HG03520 (cell line): ENCODE measurements at regions not wholly inside any gene's neighbourhood (a gene's known extent, or its start where the extent isn't known, plus 50 kb on each side); places are given as distances from the start of the nearest gene placed in this dataset.
"Not testable (repeated sequence)": the region's sequence is repeated elsewhere in the genome, so short reads cannot be mapped to it uniquely, and the experiment has no call there.

Experiments
- ATAC-seq: cut with Tn5 transposase; IDR thresholded peaks from one replicate; pipeline ENCODE4 v1.9.1; 2021; ENCODE audit warnings: mild to moderate bottlenecking, moderate library complexity; ENCODE audit not compliant: unreplicated experiment

DNA sequence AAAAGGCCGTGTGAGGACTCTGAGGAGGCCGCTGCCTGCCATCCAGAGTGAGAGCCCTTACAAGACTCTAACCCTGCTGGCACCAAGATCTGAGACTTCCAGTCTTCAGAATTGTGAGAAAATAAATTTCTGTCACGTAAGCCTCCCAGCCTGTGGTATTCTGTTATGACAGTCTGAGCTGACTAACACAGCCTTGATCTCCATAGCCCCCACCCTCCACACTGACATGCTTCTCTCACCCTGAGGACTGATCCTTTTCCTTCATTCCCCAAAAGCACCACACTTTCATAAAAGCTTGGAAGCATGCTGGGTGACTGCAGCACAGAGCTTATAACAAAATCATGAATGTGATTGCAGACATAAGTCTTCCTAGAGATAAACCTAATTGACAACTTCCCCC lies 1059.8 kb downstream of the UQCRFS1 start:
- ATAC-seq, result no peak

- ATAC-seq, result no peak
These were observed 1060.8 kb downstream of the UQCRFS1 start for GRCh38 chr19:28152195-28152594.

DNA sequence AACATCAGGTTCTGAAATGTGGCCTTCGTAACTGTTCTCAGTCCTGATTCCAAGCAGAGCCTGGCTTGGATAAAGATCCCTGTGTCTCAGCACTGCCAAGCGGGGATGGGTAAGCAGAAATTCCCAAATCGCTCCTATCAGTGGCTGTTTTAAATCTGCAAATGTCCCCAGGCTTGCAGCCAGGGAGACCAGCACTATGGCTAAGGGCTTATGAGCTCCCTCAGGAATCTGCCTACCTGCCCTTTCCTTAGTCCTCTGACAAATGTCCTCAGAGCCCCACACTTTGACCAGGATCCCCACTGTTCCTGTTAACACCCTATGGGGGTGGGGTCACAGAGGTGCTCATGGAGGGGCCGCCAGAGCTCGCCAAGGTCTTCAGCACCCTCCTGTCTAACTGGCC lies 1062.8 kb downstream of the UQCRFS1 start:
- ATAC-seq, result no peak

- ATAC-seq, result no peak
These were observed 1064.4 kb downstream of the UQCRFS1 start for GRCh38 chr19:28148554-28148953.

GRCh38 chr19:28142258-28142657 lies 1070.7 kb downstream of the UQCRFS1 start:
- no peak for ATAC-seq

- no peak for ATAC-seq
These were observed 1072.8 kb downstream of the UQCRFS1 start for GRCh38 chr19:28140201-28140600.

GRCh38 chr19:28137772-28138171 lies 1075.2 kb downstream of the UQCRFS1 start:
- no peak for ATAC-seq

DNA sequence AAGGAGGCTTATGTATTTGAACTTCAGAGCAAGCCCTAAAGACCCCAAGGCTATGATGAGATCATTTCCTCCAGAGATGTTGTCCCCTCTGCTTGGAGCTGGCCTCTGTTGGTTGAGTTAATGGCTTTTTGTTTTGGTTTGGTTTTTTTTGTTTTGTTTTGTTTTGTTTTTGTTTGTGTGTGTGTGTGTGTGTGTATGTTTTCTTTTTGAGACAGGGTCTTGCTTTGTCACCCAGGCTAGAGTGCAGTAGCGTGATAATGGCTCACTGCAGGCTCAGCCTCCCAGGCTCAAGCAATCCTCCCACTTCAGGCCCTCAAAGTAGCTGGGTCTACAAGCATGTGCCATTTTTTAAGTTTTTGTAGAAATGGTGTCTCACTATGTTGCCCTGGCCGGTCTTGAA lies 1076.2 kb downstream of the UQCRFS1 start:
- ATAC-seq, result no peak

GRCh38 chr19:28135825-28136224 lies 1077.1 kb downstream of the UQCRFS1 start:
- ATAC-seq, result no peak

- no peak for ATAC-seq
These were observed 1078.6 kb downstream of the UQCRFS1 start for GRCh38 chr19:28134311-28134710.

DNA sequence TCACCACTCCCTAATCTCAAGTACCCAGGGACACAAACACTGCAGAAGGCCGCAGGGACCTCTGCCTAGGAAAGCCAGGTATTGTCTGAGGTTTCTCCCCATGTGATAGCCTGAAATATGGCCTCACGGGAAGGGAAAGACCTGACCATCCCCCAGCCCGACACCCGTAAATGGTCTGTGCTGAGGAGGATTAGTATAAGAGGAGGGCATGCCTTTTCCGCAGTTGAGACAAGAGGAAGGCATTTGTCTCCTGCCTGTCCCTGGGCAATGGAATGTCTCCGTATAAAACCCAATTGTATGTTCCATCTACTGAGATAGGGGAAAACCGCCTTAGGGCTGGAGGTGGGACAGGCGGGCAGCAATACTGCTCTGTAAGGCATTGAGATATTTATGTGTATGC lies 1082.1 kb downstream of the UQCRFS1 start:
- not testable (repeated sequence) for ATAC-seq

DNA sequence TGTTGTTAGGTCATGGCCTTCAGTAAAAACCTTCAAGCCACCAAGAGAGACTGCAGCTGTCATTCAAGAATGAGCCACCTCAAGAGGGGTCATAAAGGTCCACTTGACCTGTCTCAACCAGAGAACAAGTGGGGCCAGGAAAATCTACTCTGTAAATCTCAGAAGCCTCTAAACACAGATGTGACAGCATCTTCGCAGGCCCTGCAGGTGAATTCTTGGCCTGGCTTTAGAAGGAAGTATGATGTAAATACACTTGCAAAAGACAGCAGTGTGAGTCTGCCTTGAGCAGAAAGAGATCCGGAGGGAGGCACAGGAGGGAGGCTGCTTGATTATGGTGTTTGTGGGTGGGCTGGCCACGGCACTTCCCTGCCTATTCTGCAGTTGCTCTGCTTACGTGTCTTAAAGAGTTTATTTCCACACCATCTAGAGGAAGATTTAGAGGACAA lies 1082.9 kb downstream of the UQCRFS1 start:
- ATAC-seq, result no peak

GRCh38 chr19:28128341-28128740 lies 1084.6 kb downstream of the UQCRFS1 start:
- ATAC-seq, result no peak

DNA sequence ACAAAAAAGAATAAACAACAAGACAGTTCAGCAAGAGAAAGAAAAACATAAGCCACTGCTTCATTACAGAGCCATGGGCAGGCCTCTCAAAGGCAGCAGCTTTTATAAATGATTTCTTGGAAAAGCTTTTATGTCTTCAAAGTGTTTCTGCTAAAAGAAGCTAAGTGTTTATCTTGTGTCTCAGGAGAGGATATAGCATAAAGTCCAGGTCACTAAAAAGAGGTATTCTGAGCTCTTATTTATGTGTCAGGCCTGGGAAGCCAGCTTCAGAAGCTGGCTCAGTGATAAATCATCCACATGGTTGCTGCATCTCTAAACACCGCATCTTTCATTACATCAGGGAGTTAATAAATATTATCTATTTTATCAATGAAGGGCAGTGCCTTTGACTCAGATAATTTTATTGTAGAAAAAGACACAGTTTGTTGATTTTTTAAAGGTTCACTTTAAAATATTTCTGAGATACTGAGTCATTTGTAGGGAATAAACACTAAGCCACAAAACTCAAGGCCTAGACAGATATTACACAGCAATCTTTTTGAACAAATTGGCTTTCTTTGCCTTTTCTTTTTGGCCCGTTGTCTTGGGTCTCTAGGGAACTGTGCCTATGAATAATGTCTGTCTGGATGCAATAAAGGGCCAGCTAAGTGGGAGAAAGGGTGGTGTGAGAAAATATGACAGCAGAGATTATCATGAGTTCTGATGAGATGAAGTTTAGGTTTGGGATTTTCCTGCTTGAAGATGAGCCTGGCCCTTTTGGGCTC lies 1086.6 kb downstream of the UQCRFS1 start:
- no peak for ATAC-seq

DNA sequence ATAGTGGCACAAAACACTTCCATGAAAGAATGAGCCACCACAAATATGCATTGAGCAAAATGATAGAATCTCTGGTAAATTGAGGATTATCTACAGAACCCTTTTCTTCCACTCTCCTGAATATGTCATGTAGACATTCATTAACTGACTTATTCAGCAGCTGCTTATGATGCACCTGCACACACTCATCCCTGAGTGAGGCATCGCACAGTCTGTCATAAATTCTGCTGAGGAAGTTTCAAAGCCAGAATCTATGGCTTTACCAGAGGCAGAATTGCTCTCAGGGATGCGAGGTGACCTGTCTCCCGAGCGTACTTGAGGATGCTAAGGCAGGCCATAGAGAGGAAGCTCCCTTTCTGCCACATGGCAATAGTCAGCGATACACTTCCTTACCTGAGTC lies 1090.2 kb downstream of the UQCRFS1 start:
- no peak for ATAC-seq

GRCh38 chr19:28118235-28118634 lies 1094.7 kb downstream of the UQCRFS1 start:
- no peak for ATAC-seq

GRCh38 chr19:28117143-28117542 lies 1095.8 kb downstream of the UQCRFS1 start:
- no peak for ATAC-seq

DNA sequence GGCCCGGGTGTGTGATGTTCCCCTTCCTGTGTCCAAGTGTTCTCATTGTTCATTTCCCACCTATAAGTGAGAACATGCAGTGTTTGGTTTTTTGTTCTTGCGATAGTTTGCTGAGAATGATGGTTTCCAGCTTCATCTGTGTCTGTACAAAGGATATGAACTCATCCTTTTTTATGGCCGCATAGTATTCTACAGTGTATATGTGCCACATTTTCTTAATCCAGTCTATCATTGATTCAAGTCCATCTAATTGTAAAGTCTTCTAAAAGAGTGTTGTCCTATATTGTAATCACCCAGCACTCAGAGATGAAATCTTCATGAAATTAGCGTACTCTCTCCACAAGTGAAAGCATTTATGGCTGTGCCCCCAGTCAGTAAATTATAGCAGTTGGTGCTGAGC lies 1096.6 kb downstream of the UQCRFS1 start:
- not testable (repeated sequence) for ATAC-seq

DNA sequence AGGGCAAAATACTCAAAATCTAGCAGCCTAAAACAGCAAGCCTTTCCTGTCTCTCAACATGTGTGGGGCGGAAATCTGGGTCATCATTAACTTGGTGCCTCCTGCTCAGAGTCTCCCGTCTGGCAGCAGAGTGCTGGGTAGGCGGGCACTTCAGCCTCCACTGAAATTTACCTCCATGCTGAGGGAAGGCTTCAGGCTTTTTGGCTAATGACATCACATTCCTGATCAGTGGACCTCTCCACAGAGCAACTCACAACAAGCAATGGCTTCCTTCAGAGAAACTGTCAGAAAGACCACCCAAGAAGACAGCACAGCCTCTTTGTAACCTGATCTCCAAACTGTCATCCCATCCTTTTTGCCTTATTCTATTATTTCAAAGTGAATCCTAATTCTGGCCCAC lies 1109.0 kb downstream of the UQCRFS1 start:
- no peak for ATAC-seq

- not testable (repeated sequence) for ATAC-seq
These were observed 1128.2 kb downstream of the UQCRFS1 start for GRCh38 chr19:28084659-28085157.

DNA sequence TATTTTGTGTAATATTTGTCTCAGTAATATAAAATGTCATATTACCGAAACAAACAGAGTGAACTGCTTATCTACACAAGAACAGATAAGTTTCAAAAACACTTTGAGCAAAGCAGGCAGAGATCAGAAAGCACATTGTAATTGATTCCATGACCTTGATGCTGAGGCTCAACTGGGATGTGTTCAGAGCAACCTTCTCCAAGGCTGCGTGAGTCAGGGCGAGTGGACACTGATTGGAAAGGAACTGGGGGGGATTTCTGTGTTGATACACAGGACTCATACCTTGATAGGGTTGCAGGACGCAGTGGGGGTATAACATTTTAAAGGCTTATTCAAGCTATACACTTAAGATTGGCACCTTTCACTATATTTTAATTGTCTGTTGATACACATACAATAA lies 1136.3 kb downstream of the UQCRFS1 start:
- no peak for ATAC-seq

GRCh38 chr19:28075229-28075628 lies 1137.7 kb downstream of the UQCRFS1 start:
- no peak for ATAC-seq

DNA sequence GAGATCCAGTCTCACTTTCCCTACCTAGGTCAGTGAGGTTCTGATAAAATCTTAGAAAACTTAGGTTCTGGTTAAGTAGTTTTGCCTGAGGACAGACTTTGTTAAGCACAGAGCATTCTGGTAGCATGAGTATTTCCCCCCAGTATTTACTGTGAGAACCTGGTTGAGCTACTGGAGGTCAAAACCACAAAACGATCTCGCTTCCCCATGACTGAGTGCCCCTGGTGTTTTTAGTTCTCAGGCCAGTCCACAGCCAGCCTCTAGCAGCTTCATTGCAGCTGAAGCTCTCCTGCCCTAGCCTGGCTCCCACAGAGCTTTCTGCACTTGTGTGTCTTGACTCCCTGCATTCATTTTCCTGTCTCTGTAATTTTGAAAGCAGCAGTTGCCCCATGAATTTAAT lies 1138.2 kb downstream of the UQCRFS1 start:
- ATAC-seq, result no peak
